DMS153 treated with DMSO at 0.1 percent for 48 hours (cell line): ENCODE measurements at regions not wholly inside any gene's neighbourhood (a gene's known extent, or its start where the extent isn't known, plus 50 kb on each side); places are given as distances from the start of the nearest gene placed in this dataset.
"Not testable (repeated sequence)": the region's sequence is repeated elsewhere in the genome, so short reads cannot be mapped to it uniquely, and the experiment has no call there.

Experiments
- DNase-seq: peaks from one replicate; lab custom pipeline; 2025; ENCODE audit not compliant: unreplicated experiment; lab: John Stamatoyannopoulos, UW

DNA sequence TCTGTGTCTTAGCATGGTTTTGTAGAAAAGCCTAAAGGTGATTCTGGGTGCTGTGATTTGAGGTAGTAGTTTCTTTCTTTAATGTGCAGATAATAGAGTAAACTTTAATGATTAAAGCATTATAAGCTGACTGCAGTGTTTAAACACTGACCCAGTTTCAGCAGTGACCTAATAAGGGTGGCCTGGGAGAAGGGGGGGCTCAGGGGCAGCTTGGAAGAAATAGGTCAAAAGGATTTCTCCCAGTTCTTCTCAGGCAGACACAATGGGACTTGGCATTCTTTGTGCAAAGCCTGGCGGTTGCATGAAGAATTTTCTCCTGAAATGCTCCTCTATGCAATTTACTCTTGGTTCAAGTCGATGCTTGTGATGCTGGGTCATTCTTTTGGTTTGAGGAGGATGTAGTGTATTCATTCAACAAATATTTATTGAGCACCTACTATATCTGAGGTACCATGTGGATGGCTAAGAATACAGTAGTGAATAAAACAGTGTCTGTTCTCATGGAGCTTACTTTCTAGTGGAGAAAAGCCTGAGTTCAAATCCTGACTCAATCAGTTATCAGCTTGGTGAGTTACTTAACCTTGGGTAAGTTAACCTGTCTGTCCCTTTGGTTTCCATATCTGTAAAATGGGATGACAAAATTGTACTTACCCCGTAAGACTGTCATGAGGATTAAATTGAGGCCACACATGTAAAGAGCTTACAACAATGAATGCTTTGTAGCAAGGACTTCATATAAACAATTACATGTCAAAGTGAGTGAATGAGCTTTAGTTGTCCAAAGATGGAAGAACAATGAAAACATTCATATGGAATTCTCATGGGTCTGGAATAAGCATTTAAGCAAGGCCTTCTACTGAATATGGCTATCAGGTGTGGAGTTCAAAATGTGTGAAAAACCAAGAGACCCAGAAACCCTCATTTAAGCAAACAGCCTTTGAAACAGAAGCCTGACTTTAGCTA lies 210.2 kb downstream of the KCNRG start:
- no peak for DNase-seq

- DNase-seq = no peak
Measured at GRCh38 chr13:50226515-50227155, 211.4 kb downstream of the KCNRG start.

GRCh38 chr13:50227361-50227760 lies 212.1 kb downstream of the KCNRG start:
- no peak for DNase-seq

DNA sequence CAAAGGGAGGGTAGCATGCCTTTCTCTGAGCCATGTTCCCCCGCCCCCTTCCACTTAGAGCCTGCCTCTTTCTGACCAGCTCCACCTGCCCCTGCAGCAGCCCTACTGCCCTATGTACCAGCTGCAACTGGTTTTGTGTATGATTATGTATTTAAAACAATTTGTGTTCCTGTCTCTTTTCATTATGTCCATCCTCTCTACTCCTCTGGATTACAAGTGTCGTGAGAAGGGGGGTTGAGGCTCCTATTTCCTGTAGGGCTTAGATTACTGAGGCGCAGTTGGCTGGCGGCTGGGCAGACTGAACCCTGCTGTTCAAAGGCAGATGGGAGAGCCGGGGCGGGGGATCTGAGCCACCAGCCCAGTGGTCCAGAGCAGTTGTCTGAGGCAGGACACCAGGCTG lies 213.3 kb downstream of the KCNRG start:
- DNase-seq = no peak

- peak; percentile 37 for DNase-seq
Measured at GRCh38 chr13:50229960-50230661, 214.9 kb downstream of the KCNRG start.

DNA sequence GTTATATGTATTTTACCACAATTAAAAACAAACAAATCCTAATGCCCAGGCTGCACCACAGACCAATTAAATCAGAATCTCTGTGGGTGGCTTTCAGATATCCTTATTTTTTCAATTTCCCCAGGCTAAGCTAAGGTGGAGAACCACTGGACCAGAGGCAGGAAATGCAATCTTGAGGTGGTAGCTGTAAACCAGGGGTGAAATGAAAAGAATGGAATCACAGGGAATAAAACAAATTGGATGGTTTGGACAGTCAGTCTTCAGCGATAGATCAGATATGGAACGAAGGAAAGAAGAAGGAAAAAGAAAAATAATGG lies 215.4 kb downstream of the KCNRG start:
- no peak for DNase-seq

DNA sequence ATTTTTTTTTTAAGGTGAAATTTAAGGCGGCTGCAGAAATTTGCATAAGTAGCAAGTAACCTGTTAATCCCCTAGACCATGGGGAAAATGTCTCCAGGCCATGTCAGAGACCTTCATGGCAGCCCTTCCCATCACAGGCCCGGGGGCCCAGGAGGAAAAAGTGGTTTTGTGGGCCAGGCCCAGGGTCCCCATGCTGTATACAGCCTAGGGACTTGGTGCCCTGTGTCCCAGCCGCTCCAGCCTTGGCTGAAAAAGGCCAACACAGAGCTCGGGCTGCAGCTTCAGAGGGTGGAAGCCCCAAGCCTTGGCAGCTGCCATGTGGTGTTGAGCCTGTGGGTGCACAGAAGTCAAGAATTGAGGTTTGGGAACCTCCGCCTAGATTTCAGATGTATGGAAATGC lies 218.3 kb downstream of the KCNRG start:
- not testable (repeated sequence) for DNase-seq

- no peak for DNase-seq
Measured at GRCh38 chr13:50235604-50236342, 220.5 kb downstream of the KCNRG start.

DNA sequence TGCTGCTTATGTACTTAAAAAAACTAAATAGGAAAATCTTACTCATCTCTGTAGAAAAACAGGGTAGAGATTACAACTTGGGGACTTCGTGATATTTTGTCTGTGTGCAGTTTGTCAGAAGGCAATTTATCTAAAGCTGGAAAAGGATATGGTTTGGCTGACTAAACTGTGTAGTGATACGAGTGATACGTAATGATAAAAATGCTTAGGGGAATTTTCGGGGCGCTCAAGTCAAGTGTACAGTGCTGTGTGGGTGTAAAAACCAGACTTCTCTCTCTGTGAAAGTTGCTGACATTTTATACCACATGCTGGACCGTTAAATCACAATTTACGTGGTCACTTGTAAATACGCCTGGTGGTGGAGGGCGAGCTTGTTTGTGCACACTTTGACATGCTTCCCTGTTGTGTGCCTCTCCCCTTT lies 221.7 kb downstream of the KCNRG start:
- DNase-seq = no peak

DNA sequence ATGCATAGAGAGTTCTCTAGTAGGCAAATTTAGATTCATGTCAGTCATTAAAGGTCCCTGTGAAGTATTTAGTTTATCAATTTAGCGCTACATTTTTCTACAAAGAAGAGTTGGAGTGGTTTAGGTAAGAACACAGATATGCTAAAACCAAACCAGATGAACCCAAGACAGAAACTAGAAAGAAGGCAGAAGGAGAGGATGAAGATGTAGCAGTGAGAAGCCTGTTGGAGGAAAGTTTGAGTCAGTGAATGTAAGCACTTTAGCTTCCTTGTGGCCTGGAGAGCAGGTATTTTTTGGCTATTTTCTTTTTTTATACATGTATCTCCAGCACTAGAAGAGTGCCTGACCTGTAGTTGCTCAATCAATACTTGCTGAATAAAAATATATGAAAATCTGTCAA lies 223.7 kb downstream of the KCNRG start:
- no peak for DNase-seq

- no peak for DNase-seq
Measured at GRCh38 chr13:50241479-50241878, 226.2 kb downstream of the KCNRG start.

GRCh38 chr13:50243931-50244330 lies 228.7 kb downstream of the KCNRG start:
- DNase-seq = no peak

DNA sequence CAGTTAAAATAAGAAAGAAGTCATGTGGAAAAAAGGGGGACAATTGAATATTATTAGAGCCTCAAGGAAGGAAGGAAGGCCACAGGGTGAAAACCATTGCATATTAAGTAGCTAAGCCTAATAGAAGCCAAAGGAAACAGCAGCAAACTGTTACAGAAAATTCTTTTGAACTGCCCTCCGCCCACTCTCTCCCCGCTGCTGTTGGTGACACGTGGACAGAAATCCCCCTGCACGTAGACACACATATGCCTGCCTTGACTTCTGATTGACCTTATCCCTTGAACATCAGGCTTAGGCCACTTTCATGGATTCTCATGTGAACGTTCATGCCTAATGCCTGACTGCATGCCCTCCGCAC lies 229.1 kb downstream of the KCNRG start:
- DNase-seq = no peak

- DNase-seq = no peak
Measured at GRCh38 chr13:50244713-50245574, 229.7 kb downstream of the KCNRG start.

- no peak for DNase-seq
Measured at GRCh38 chr13:50247223-50247622, 232.0 kb downstream of the KCNRG start.

DNA sequence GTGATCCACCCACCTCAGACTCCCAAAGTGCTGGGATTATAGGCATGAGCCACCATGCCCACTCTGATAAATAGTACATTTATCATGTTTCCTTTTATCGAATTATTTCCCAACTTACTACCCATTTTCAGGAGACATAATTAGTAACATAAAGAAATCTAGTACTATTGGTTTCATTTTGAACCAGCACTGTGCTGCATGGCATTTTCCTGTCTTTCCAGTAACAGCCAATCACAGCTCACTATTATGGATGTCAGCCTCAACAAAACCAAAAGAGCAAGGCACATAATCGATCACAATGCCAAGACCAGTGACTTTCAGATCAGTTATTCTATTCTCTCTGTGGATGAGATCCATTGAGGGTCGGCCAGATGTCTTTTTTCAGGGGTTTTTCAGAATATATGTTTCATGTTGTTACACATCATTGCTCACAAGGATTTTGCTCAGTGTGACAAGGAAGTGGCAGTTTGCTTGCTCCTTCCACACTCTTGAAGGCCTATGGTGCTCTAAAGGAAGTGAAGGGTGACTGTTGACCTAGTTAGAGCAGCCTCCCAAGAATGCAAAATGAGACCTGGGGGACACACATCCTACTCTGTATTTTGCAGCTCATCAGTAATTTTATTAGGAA lies 233.4 kb downstream of the KCNRG start:
- DNase-seq = no peak

DNA sequence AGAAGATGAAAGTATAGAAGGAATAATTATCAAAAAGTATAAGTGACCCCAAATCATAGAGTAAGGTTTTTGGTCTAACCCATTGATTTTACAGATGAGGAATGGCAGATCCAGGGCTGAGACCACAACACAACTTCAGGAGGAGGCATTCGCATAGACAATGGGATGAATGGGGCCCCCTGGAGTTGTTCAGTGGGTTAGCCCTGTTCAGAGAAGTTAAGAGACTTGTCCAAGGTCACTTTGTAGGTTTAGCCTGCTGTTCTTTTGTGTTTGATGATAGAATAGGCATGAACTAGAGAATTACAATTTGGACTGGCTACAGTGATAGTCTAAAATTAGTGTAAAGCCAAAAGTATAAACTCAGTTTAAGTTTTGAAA lies 233.9 kb downstream of the KCNRG start:
- no peak for DNase-seq

- DNase-seq = no peak
Measured at GRCh38 chr13:50250401-50250800, 235.2 kb downstream of the KCNRG start.

DNA sequence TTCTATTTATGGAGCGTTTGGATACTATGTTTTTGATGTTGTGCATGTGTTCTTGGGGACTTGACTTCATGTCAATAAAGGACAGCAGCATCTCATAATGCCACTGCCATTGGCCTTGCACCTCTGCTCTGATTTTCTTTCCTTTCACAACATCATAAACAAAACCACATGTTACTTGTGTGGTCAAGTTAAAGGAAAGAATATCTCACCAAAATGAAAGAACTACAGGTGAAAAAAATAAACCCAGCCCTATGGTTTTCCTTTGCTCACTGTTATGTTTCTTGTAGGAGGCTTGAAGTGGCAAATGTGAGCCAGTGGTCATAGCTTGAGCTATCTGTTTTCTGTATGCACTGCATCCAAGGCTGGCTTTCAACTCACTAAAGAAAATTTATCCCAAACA lies 240.4 kb downstream of the KCNRG start:
- DNase-seq = no peak
